ENCODE measurements at regions not wholly inside any gene's neighbourhood (a gene's known extent, or its start where the extent isn't known, plus 50 kb on each side); places are given as distances from the start of the nearest gene placed in this dataset.

DNA sequence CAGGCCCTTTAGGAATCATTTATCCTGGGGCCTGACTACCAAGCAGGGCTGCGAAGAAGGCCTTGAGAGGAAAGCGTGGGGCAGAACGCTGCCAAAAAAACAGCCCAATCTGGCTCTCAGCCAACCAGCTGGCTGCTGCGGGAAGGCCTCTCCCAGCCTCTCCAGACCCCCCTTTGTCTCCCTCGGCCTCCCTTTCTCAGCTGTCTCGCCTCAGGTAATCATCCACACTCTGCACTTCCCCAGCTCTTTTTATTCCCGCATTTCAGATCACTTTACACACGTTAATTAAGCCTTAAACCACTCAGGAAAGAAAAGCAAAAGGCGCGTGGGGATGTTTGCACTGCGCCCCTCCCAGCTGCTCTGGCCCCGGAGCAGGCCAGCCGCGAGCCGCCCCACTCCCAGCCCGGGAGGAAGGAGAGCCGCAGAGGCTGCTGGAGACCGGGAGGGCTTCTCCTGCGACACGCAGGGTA lies 208.2 kb upstream of the FOXN3 start:
- H3K4me1 ChIP-seq (ENCODE audit: insufficient read depth, low read length, poor library complexity, severe bottlenecking), result no peaks in the 10 kb centered on the region
- ChIA-PET POLR2A (ENCODE audit: low non-redundant PET) (no interaction called here), CTCF (no interaction called here)
- H3K9me3 ChIP-seq (ENCODE audit: low read depth, low read length, poor library complexity, severe bottlenecking), result no peaks in the 10 kb centered on the region
- H3K27me3 ChIP-seq (replicated peaks; ENCODE audit: insufficient read depth, low read depth, low read length, poor library complexity), result no peaks in the 10 kb centered on the region
- no peaks in the 10 kb centered on the region for H3K36me3 ChIP-seq (ENCODE audit: insufficient read depth, low read length, poor library complexity, severe bottlenecking)
- no peak for DNase-seq (ENCODE audit: low spot score)
- no peak for TF ChIP-seq EZH2 (IDR thresholded peaks at IDR 0.05; ENCODE audit: borderline replicate concordance, low read depth, low read length, poor library complexity, severe bottlenecking)
- TF ChIP-seq, protein P1, sequence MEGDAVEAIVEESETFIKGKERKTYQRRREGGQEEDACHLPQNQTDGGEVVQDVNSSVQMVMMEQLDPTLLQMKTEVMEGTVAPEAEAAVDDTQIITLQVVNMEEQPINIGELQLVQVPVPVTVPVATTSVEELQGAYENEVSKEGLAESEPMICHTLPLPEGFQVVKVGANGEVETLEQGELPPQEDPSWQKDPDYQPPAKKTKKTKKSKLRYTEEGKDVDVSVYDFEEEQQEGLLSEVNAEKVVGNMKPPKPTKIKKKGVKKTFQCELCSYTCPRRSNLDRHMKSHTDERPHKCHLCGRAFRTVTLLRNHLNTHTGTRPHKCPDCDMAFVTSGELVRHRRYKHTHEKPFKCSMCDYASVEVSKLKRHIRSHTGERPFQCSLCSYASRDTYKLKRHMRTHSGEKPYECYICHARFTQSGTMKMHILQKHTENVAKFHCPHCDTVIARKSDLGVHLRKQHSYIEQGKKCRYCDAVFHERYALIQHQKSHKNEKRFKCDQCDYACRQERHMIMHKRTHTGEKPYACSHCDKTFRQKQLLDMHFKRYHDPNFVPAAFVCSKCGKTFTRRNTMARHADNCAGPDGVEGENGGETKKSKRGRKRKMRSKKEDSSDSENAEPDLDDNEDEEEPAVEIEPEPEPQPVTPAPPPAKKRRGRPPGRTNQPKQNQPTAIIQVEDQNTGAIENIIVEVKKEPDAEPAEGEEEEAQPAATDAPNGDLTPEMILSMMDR (conservative IDR thresholded peaks at IDR 0.05; ENCODE audit: low read depth, low read length), result no peak
- BruUV-seq (replicated peaks), result no TSS peak
- no peak overlapping the region for H3K27ac ChIP-seq (ENCODE audit: low read depth, low read length, poor library complexity, severe bottlenecking)
- intact Hi-C loops (cut with micrococcal nuclease; ENCODE audit: unreplicated experiment), result no loop called here
- no peak overlapping the region for H3K4me3 ChIP-seq (ENCODE audit: low read depth, low read length, poor library complexity, severe bottlenecking)

DNA sequence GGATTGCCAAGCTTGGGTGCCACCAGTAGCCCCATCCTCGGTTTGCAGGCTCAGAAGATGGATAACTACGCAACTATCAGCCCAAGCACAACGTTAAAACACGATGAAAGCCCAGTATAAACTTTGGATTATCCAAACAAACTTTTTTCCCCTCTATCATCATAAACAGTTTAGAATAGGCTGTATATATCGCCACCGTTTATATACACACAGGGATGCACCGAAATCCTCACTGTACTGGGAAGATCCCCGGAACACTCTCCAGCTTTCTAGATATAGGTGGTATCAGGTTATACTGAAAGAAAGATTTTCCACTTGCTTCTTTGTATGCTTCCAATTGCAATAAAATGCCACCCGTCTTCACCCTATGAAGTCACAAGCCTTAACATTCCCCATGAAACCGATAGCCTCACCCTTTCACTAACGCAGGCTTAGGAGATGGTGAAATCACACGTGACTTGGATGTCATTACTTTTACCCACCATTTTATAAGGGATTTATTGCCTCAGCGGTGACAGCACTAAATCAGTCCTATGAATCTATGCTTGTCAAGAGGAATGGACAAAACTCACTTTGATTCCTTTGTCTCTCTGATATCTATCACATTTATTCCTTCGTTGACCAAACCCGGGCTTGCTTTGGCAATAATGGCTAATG lies 207.6 kb upstream of the FOXN3 start:
- no peak overlapping the region for H3K4me3 ChIP-seq (ENCODE audit: low read depth, low read length, poor library complexity, severe bottlenecking)
- H3K4me1 ChIP-seq (ENCODE audit: insufficient read depth, low read length, poor library complexity, severe bottlenecking), result no peaks in the 10 kb centered on the region
- BruUV-seq (replicated peaks), result no TSS peak
- no peaks in the 10 kb centered on the region for H3K27me3 ChIP-seq (replicated peaks; ENCODE audit: insufficient read depth, low read depth, low read length, poor library complexity)
- H3K9me3 ChIP-seq (ENCODE audit: low read depth, low read length, poor library complexity, severe bottlenecking), result no peaks in the 10 kb centered on the region
- H3K36me3 ChIP-seq (ENCODE audit: insufficient read depth, low read length, poor library complexity, severe bottlenecking), result no peaks in the 10 kb centered on the region
- POLR2A ChIA-PET (ENCODE audit: low non-redundant PET), result no interaction called here
- CTCF ChIA-PET, result no interaction called here
- no peak for DNase-seq (ENCODE audit: low spot score)
- no peak overlapping the region for H3K27ac ChIP-seq (ENCODE audit: low read depth, low read length, poor library complexity, severe bottlenecking)
- TF ChIP-seq, protein P1 (conservative IDR thresholded peaks at IDR 0.05; ENCODE audit: low read depth, low read length), result no peak
- TF ChIP-seq EZH2 (IDR thresholded peaks at IDR 0.05; ENCODE audit: borderline replicate concordance, low read depth, low read length, poor library complexity, severe bottlenecking), result no peak
- intact Hi-C loops (cut with micrococcal nuclease; ENCODE audit: unreplicated experiment), result no loop called here

DNA sequence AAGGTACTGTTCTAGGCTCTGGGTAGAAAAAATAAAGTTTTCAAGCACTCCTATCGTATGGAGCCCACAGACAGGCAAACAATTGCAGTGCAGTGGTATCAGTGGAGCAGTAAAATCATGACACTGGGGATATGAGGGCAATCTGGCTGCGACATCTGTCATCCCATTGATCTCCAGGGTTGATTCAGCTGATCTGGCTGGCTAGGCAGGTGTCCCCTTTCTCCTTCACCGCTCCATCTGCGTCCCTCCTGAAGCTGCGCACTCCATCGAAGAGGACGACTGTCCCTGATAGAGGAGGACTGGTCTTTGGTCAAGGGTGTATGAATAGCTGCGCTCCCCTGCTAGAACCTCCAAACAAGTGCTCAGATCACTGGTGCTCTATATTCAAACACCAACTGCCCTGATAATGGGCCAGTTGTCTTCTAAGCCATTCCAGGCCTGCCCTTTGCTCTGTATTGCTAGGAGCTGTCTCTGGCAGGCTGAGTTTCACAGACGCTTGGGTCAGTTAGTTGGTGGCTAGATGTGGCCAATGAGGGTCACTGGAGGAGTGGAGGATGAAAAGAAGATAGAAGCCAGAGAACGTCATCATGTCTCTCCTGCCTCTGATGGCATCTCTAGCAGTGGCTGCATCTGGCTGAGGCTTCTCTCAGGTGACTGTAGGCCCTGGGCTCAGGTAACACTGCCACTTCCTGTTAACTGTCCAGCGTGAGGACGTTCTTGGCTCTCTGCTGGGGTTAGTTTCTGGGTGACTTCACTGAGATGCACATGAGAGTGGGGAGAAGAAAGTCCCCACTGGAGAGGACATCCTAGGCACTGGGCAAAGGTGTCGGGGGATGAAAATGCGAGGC lies 205.0 kb upstream of the FOXN3 start:
- no peak for DNase-seq (ENCODE audit: low spot score)
- no peak overlapping the region for H3K27ac ChIP-seq (ENCODE audit: low read depth, low read length, poor library complexity, severe bottlenecking)
- no peaks in the 10 kb centered on the region for H3K27me3 ChIP-seq (replicated peaks; ENCODE audit: insufficient read depth, low read depth, low read length, poor library complexity)
- TF ChIP-seq, protein P1 (conservative IDR thresholded peaks at IDR 0.05; ENCODE audit: low read depth, low read length), result no peak
- TF ChIP-seq EZH2 (IDR thresholded peaks at IDR 0.05; ENCODE audit: borderline replicate concordance, low read depth, low read length, poor library complexity, severe bottlenecking), result no peak
- no peak overlapping the region for H3K4me3 ChIP-seq (ENCODE audit: low read depth, low read length, poor library complexity, severe bottlenecking)
- ChIA-PET CTCF (no interaction called here), POLR2A (ENCODE audit: low non-redundant PET) (no interaction called here)
- no TSS peak for BruUV-seq (replicated peaks)
- intact Hi-C loops (cut with micrococcal nuclease; ENCODE audit: unreplicated experiment), result no loop called here
- no peaks in the 10 kb centered on the region for H3K36me3 ChIP-seq (ENCODE audit: insufficient read depth, low read length, poor library complexity, severe bottlenecking)
- H3K4me1 ChIP-seq (ENCODE audit: insufficient read depth, low read length, poor library complexity, severe bottlenecking), result peaks cover 9% of the 10 kb centered on the region
- no peaks in the 10 kb centered on the region for H3K9me3 ChIP-seq (ENCODE audit: low read depth, low read length, poor library complexity, severe bottlenecking)
